ENCODE measurements at regions not wholly inside any gene's neighbourhood (a gene's known extent, or its start where the extent isn't known, plus 50 kb on each side); places are given as distances from the start of the nearest gene placed in this dataset.
A peak's percentile ranks its signal among the peaks of the same experiment; 100 is the strongest.

DNA sequence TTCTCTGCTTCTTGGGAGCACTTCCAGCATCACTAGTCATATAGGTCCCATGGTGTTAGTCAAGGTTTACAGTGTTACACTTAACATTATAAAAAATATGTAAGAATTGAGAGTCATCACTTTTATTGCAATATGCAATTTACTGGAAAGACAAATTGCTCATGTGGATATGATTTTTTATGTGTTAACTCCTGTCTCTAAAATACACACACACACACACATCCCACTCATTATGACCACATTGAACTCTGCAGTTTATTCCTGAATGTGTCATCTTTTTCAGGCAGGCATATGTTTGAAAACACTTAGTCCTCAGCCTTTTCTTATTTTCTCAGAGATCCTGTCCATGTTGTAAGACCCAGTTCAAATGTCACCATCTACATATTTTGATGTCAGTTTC, 148.5 kb upstream of the MRPS30 start:
- DNase-seq (ENCODE audit: low spot score): no peak

GRCh38 chr5:44659334-44659733, 149.4 kb upstream of the MRPS30 start:
- DNase-seq (ENCODE audit: low spot score): no peak

DNA sequence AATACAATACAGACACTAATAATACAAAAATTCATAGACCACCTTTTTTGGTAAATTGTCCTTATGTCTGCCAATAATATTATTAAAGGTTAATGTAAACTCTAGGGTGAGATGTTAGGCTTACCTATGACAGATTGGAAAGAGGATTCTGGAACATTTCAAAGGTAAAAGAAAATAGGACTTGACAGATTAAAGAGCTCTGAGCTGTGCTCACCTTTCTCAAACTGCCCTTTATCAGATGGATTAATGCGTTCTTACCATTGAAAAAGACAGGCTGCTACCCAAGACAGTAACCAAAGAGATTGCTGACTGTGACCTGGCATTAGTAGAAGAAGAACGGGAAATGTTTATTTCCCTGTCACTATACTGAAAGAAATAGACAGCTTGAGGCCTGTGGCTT, 156.1 kb upstream of the MRPS30 start:
- DNase-seq (ENCODE audit: low spot score): no peak

DNA sequence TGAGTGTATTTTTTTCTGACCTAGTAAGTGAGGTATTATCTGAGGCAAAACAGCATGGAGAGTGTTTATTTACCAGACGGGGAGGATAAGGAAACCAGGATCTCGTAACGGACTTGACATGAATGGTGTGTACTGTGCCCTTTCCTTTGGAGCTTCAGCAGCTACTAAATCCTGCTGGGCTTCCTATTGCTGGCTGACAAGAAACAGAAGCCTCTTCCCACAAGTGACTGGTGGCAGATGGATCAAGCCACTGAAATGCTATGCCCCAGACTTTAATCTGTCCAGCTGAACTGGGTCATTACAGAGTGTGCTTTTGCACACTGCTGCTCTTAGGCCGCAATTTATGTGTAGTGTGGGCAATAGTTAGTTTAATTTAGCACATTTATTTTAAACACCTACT, 162.7 kb upstream of the MRPS30 start:
- no peak for DNase-seq (ENCODE audit: low spot score)

- DNase-seq (ENCODE audit: low spot score): no peak
Measured at GRCh38 chr5:44645502-44645901, 163.2 kb upstream of the MRPS30 start.

DNA sequence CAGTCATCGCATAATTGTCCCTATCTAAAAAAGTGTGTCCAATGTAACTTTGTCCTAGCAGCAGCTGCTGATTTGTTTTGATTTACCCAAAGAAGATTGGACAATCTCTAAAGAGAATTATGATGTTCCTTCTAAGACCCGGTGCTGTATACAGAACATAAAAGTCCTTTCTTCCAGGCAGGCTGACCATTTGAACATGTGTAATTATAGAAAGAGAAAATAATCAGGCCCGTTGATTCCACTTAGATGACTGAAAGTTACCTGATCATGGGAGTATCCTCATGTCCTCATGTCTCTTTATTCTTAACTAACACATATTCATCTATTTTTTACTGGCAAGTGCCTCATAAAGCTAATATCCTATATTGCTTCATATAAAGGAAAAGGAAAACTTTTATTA, 164.1 kb upstream of the MRPS30 start:
- no peak for DNase-seq (ENCODE audit: low spot score)

- no peak for DNase-seq (ENCODE audit: low spot score)
Measured at GRCh38 chr5:44641820-44642219, 166.9 kb upstream of the MRPS30 start.

GRCh38 chr5:44640945-44641456, 167.7 kb upstream of the MRPS30 start:
- DNase-seq (ENCODE audit: low spot score): no peak

- DNase-seq (ENCODE audit: low spot score): no peak
Measured at GRCh38 chr5:44637916-44638869, 170.6 kb upstream of the MRPS30 start.

DNA sequence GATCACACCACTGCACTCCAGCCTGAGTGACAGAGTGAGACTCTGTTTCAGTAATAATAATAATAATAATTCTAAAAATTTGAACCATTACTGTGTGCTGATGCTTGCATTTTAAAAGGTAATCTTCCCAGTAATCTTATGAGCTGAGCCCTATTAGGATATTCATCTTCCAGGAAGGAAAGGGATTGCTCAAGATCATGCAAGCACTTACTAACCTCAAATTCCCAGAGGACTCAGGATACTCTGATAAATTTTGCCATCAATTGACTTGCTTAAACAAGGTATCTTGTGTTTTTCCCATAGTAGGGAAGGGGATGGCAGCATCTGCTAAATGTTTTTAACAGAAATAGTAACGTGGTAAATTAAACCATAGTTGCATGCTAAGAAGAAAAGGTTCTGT, 176.4 kb upstream of the MRPS30 start:
- DNase-seq (ENCODE audit: low spot score): no peak

- DNase-seq (ENCODE audit: low spot score): no peak
Measured at GRCh38 chr5:44626846-44627245, 181.9 kb upstream of the MRPS30 start.

GRCh38 chr5:44622331-44622730, 186.4 kb upstream of the MRPS30 start:
- DNase-seq (ENCODE audit: low spot score): no peak

GRCh38 chr5:44619875-44620610, 188.7 kb upstream of the MRPS30 start:
- DNase-seq (ENCODE audit: low spot score): no peak

DNA sequence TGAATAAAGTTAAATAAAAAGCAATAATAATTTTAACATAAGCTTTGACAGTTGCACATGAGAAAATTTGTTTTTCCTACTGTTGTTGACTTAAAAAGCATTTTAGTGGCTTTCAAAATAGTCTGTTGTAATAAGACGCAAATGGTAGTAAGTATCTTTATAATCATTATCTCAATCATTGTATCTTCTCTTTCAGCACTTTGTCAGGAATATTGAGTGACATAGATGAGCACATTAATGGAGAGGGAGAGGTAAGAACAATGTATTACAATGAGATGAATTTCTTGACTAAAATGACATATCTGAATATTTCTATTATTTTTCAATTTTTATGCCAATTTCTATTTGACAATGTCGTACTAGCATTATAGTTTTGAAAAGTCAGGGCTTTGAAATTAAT, 193.9 kb upstream of the MRPS30 start:
- no peak for DNase-seq (ENCODE audit: low spot score)

DNA sequence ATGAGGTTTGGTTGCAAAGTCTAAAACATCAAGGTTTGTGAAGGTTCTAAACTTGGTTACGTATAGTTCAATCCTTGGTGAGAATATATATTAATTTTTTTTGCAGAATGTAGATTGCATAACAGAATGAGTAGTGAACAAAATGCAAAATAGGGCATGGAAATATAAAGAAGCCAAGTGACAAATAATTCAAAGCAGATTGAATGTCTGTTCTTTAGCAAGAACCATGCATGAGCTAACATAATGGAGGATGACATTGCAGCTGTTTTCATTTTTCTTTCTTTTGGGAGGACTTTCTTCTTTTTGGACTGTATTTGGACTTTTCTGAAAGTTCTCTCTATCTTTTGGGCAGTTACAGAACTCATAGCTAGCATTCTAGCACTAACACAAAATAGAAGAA, 194.8 kb upstream of the MRPS30 start:
- DNase-seq (ENCODE audit: low spot score): no peak

- DNase-seq (ENCODE audit: low spot score): no peak
Measured at GRCh38 chr5:44605926-44606325, 202.8 kb upstream of the MRPS30 start.

GRCh38 chr5:44603496-44604272, 205.1 kb upstream of the MRPS30 start:
- DNase-seq (ENCODE audit: low spot score): no peak

- no peak for DNase-seq (ENCODE audit: low spot score)
Measured at GRCh38 chr5:44574678-44575077, 185.5 kb upstream of the FGF10 start.

- DNase-seq (ENCODE audit: low spot score): no peak
Measured at GRCh38 chr5:44568519-44568918, 179.3 kb upstream of the FGF10 start.

DNA sequence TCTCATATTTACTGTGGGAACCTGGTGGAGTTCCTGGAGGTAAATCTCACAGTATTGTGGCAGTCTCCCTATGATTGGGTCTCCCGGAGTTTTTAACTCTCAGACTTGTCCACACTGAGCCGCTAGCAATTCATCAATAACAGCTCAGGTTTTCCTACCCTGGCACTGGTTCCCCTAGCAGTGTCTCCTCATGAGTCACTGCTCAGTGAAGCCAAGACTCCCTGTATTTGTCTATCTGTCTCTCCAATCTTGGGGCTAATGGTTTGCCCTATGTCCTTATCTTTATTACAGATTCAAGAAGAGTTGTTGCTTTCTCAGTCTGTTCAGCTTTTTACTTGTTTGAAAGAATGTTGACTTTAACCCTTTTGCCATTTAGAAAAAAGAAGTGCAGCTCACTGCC, 176.7 kb upstream of the FGF10 start:
- DNase-seq (ENCODE audit: low spot score): no peak

DNA sequence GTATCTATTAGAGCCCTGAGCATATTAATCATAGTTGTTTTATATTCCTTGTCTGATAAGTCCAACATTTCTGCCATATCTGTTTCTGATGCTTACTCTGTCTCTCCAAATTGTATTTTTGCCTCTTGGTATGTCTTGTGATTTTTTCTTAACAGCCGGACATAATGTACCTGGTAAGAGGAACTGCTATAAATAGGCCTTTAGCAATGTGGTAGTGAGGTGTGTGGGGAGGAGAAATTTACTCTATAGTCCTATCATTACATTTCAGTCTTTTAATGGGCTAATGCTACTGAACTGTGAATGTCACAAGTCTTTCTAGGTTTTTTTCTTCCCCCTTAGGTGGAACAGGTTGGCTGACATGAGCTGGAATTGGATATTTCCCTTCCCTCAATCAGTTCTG, 176.1 kb upstream of the FGF10 start:
- no peak for DNase-seq (ENCODE audit: low spot score)

GRCh38 chr5:44546286-44546685, 157.1 kb upstream of the FGF10 start:
- DNase-seq (ENCODE audit: low spot score): peak; percentile 43
